HepG2 (cell line): ENCODE measurements at regions not wholly inside any gene's neighbourhood (a gene's known extent, or its start where the extent isn't known, plus 50 kb on each side); places are given as distances from the start of the nearest gene placed in this dataset.

Experiments
- ATAC-seq: fragments of 200-7000 bp; cut with Tn5 transposase; 3 replicates; pipeline ENCODE4 v1.9.1; 2020; ENCODE audit warnings: mild to moderate bottlenecking, moderate library complexity
- BruUV-seq: library from RNA; stranded (reverse); fragments of 400-500 nt; replicated peaks from 2 replicates; lab custom pipeline; 2021; lab: Mats Ljungman, UMichigan
- CTCF ChIA-PET: fragments of 300-600 bp; formaldehyde crosslinking; extraction: SDS; loops from one replicate; lab custom pipeline; 2021; ENCODE audit warnings: low total read pairs, inconsistent platforms, low intra/inter-chr PET ratio; lab: Yijun Ruan, JAX
- POLR2A ChIA-PET: fragments of 350-600 bp; sonication (Branson Sonifier 250); formaldehyde crosslinking; loops from one replicate; lab custom pipeline; 2020; ENCODE audit warnings: antibody characterized with exemption, inconsistent platforms; lab: Yijun Ruan, JAX
- DNase-seq: peaks from one replicate; pipeline ENCODE4 v3.0.0-alpha.2; 2015; ENCODE audit warnings: low spot score
- FAIRE-seq: peaks from 3 replicates; lab custom pipeline; 2011; peaks lifted over from hg19 to GRCh38; lab: Jason Lieb, UNC
- H2AFZ ChIP-seq: one replicate; pipeline ENCODE4 v1.6.1; 2011; ENCODE audit warnings: low read length, inconsistent platforms
- H3K27ac ChIP-seq: fragments of 300-600 bp; 3 replicates; pipeline ENCODE4 v1.8.0; 2011; ENCODE audit warnings: mixed run types, mild to moderate bottlenecking, mixed read lengths, low read length, inconsistent platforms; ENCODE audit not compliant: insufficient read depth; ENCODE audit errors: extremely low read length
- H3K27me3 ChIP-seq, 2 experiments: fragments of 200-600 bp in 1 of 2; 2 replicates in 1 of 2; 3 replicates in 1 of 2; pipeline versions ENCODE4 v1.6.0 to v1.8.0; 2011; ENCODE audit warnings: low read length in 2 of 2, mild to moderate bottlenecking in 2 of 2, moderate library complexity in 2 of 2, inconsistent platforms in 1 of 2; ENCODE audit not compliant: insufficient read depth in 2 of 2, control insufficient read depth in 1 of 2
- H3K36me3 ChIP-seq, 2 experiments: fragments of 200-600 bp in 1 of 2; replicated peaks in 1 of 2; 2 replicates in 1 of 2; 3 replicates in 1 of 2; pipeline versions ENCODE4 v1.5.1 to v1.8.0; 2011; ENCODE audit warnings: low read length in 2 of 2, inconsistent platforms in 1 of 2; ENCODE audit not compliant: insufficient read depth in 2 of 2, control insufficient read depth in 1 of 2
- H3K4me1 ChIP-seq: 2 replicates; pipeline ENCODE4 v1.5.1; 2012; ENCODE audit warnings: low read length, inconsistent platforms; ENCODE audit not compliant: insufficient read depth
- H3K4me2 ChIP-seq: 2 replicates; pipeline ENCODE4 v1.6.0; 2011; ENCODE audit warnings: low read depth, low read length, inconsistent platforms
- H3K4me3 ChIP-seq, 3 experiments: fragments of 200-600 bp in 1 of 3; sonication (generic), shearing (Covaris generic) in 1 of 3; replicated peaks in 1 of 3; 2 replicates each; pipeline ENCODE4 v1.5.1; 2011 to 2016; ENCODE audit warnings: low read length in 3 of 3, inconsistent platforms in 2 of 3, low read depth in 2 of 3, mild to moderate bottlenecking in 2 of 3, control low read depth in 1 of 3, mixed read lengths in 1 of 3; ENCODE audit not compliant: insufficient read depth in 1 of 3
- H3K79me2 ChIP-seq: one replicate; pipeline ENCODE4 v1.6.1; 2011; ENCODE audit warnings: low read length, inconsistent platforms; ENCODE audit not compliant: insufficient read depth
- H3K9ac ChIP-seq: 2 replicates; pipeline ENCODE4 v1.6.0; 2011; ENCODE audit warnings: mild to moderate bottlenecking, low read depth, low read length, inconsistent platforms; ENCODE audit not compliant: insufficient read depth
- H3K9me3 ChIP-seq: 2 replicates; pipeline ENCODE4 v1.5.1; 2012; ENCODE audit warnings: mild to moderate bottlenecking, low read length
- H4K20me1 ChIP-seq: 2 replicates; pipeline ENCODE4 v1.6.0; 2011; ENCODE audit warnings: inconsistent platforms, mild to moderate bottlenecking, low read length, moderate library complexity; ENCODE audit not compliant: insufficient read depth
- ATAD3A ChIP-seq: sonication (generic); formaldehyde crosslinking; IDR thresholded peaks from 2 replicates; pipeline ENCODE4 v1.4.0; 2020; ENCODE audit warnings: missing genetic modification reagents
- CBX1 ChIP-seq: IDR thresholded peaks from one replicate; pipeline ENCODE4 v1.6.1; 2016; ENCODE audit warnings: antibody characterized with exemption, low read depth
- CREB1 ChIP-seq, 2 experiments: fragments of 450-650 bp in 1 of 2; IDR thresholded peaks; 2 replicates each; pipeline ENCODE4 v1.6.1; 2016 to 2017; ENCODE audit warnings: control low read depth in 1 of 2, mild to moderate bottlenecking in 1 of 2, missing compliant biosample characterization in 1 of 2, missing genetic modification characterization in 1 of 2
- FOXP1 ChIP-seq, 2 experiments: fragments of 450-650 bp in 1 of 2; IDR thresholded peaks; 2 replicates each; pipeline ENCODE4 v1.6.1; 2017 to 2018; ENCODE audit warnings: antibody characterized with exemption in 1 of 2
- HHEX ChIP-seq: IDR thresholded peaks from 2 replicates; pipeline ENCODE4 v1.6.1; 2016; ENCODE audit warnings: control low read depth
- RORA ChIP-seq: sonication (generic); formaldehyde crosslinking; IDR thresholded peaks from 2 replicates; pipeline ENCODE4 v1.5.0; 2020; ENCODE audit warnings: mild to moderate bottlenecking, missing genetic modification reagents, moderate library complexity
- SMAD3 ChIP-seq: sonication (generic); formaldehyde crosslinking; IDR thresholded peaks from 2 replicates; pipeline ENCODE4 v1.4.0; 2020; ENCODE audit warnings: missing genetic modification reagents
- TERF1 ChIP-seq: sonication (generic); formaldehyde crosslinking; IDR thresholded peaks from 2 replicates; pipeline ENCODE4 v1.8.0; 2022; ENCODE audit warnings: mild to moderate bottlenecking, missing genetic modification reagents, moderate library complexity
- THAP8 ChIP-seq: sonication (generic); formaldehyde crosslinking; IDR thresholded peaks from 2 replicates; pipeline ENCODE4 v1.5.1; 2020; ENCODE audit warnings: missing genetic modification reagents, mild to moderate bottlenecking, borderline replicate concordance
- ZNF180 ChIP-seq: sonication (generic); formaldehyde crosslinking; IDR thresholded peaks from 2 replicates; pipeline ENCODE4 v1.4.0; 2020; ENCODE audit warnings: low read depth, missing genetic modification reagents, borderline replicate concordance
- ZNF644 ChIP-seq: IDR thresholded peaks from 2 replicates; pipeline ENCODE4 v1.6.1; 2016; ENCODE audit warnings: low read depth
- WGBS: methylation state at CpG from one replicate; pipeline ENCODE4 v1.1.6; 2017; ENCODE audit warnings: low lambda C conversion rate; 5-methylcytosine and 5-hydroxymethylcytosine counted together
- in situ Hi-C: cut with HindIII; loops from 2 replicates; pipeline ENCODE4 v1.10.0; 2017; ENCODE audit warnings: low pct_unique_long_range_greater_than_20kb; ENCODE audit not compliant: extremely low pct_ligation_motif_present
- intact Hi-C: fragments of 100-400 bp; cut with micrococcal nuclease; formaldehyde crosslinking; loops from one replicate; pipeline ENCODE4 v1.10.0; 2022; ENCODE audit not compliant: unreplicated experiment
- TF ChIP-seq, protein P1 (sequence below): sonication (generic); formaldehyde crosslinking; IDR thresholded peaks from 2 replicates; pipeline ENCODE4 v1.8.1; 2023; ENCODE audit warnings: mild to moderate bottlenecking, moderate library complexity, missing genetic modification reagents
- TF ChIP-seq, protein P2 (sequence below): sonication (generic); formaldehyde crosslinking; IDR thresholded peaks from 2 replicates; pipeline ENCODE4 v1.4.0; 2020; ENCODE audit warnings: mild to moderate bottlenecking, missing genetic modification reagents
- TF ChIP-seq, protein P3 (sequence below): sonication (generic); formaldehyde crosslinking; IDR thresholded peaks from 2 replicates; pipeline ENCODE4 v1.8.1; 2023; ENCODE audit warnings: missing genetic modification reagents, mild to moderate bottlenecking, borderline replicate concordance
- TF ChIP-seq, protein P4 (sequence below): sonication (generic); formaldehyde crosslinking; IDR thresholded peaks from 2 replicates; pipeline ENCODE4 v1.4.0; 2020; ENCODE audit warnings: missing genetic modification reagents

- Histone ChIP-seq H4K20me1 (no peaks in the 10 kb centered on the region), H3K9me3 (peaks cover 67% of the 10 kb centered on the region), H3K79me2 (no peaks in the 10 kb centered on the region), H3K4me3 (no peak overlapping the region), H3K27ac (no peak overlapping the region), H3K27me3 (no peaks in the 10 kb centered on the region), H3K36me3 (no peaks in the 10 kb centered on the region), H3K4me2 (no peak overlapping the region), H3K4me1 (no peaks in the 10 kb centered on the region), H2AFZ (no peak overlapping the region), H3K9ac (no peak overlapping the region)
- ChIA-PET CTCF (no interaction called here), POLR2A (no interaction called here)
- BruUV-seq: no TSS peak
- in situ Hi-C loops (no loop called here), intact Hi-C loops (no loop called here)
- ATAC-seq (no peak), DNase-seq (no peak), FAIRE-seq (no peak)
- 0% methylated on average over 3 of the region's 3 CpGs for WGBS
- TF ChIP-seq TERF1 (CRISPR knock-in tag): no peak
- no peak for TF ChIP-seq HHEX (CRISPR knock-in tag)
- no peak for TF ChIP-seq ATAD3A (CRISPR knock-in tag)
- TF ChIP-seq, protein P1, sequence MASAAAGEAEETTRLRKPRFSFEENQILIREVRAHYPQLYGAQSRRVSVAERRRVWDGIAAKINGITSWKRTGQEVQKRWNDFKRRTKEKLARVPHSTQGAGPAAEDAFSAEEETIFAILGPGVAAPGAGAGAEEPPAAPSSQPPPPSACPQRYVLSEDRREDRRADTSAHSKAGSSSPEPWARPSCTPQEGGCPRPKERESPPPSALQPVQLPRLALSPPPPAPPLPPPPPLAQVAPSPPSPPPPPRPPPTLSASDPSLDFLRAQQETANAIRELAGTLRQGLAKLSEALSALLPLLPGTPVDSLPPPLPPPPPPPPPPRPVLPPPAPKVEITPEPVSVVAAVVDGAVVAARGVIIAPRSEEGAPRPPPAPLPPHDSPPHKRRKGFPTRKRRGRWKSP: no peak
- no peak for TF ChIP-seq FOXP1 (IDR thresholded peaks at IDR 0.05)
- no peak for TF ChIP-seq FOXP1 (CRISPR knock-in tag; IDR thresholded peaks at IDR 0.05)
- TF ChIP-seq, protein P2, sequence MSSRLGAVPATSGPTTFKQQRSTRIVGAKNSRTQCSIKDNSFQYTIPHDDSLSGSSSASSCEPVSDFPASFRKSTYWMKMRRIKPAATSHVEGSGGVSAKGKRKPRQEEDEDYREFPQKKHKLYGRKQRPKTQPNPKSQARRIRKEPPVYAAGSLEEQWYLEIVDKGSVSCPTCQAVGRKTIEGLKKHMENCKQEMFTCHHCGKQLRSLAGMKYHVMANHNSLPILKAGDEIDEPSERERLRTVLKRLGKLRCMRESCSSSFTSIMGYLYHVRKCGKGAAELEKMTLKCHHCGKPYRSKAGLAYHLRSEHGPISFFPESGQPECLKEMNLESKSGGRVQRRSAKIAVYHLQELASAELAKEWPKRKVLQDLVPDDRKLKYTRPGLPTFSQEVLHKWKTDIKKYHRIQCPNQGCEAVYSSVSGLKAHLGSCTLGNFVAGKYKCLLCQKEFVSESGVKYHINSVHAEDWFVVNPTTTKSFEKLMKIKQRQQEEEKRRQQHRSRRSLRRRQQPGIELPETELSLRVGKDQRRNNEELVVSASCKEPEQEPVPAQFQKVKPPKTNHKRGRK (CRISPR knock-in tag): no peak
- TF ChIP-seq ZNF180 (CRISPR knock-in tag): no peak
- no peak for TF ChIP-seq ZNF644 (CRISPR knock-in tag)
- no peak for TF ChIP-seq CBX1
- no peak for TF ChIP-seq RORA (CRISPR knock-in tag)
- TF ChIP-seq, protein P3, sequence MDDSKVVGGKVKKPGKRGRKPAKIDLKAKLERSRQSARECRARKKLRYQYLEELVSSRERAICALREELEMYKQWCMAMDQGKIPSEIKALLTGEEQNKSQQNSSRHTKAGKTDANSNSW (CRISPR knock-in tag): no peak
- TF ChIP-seq SMAD3 (CRISPR knock-in tag): no peak
- TF ChIP-seq, protein P4, sequence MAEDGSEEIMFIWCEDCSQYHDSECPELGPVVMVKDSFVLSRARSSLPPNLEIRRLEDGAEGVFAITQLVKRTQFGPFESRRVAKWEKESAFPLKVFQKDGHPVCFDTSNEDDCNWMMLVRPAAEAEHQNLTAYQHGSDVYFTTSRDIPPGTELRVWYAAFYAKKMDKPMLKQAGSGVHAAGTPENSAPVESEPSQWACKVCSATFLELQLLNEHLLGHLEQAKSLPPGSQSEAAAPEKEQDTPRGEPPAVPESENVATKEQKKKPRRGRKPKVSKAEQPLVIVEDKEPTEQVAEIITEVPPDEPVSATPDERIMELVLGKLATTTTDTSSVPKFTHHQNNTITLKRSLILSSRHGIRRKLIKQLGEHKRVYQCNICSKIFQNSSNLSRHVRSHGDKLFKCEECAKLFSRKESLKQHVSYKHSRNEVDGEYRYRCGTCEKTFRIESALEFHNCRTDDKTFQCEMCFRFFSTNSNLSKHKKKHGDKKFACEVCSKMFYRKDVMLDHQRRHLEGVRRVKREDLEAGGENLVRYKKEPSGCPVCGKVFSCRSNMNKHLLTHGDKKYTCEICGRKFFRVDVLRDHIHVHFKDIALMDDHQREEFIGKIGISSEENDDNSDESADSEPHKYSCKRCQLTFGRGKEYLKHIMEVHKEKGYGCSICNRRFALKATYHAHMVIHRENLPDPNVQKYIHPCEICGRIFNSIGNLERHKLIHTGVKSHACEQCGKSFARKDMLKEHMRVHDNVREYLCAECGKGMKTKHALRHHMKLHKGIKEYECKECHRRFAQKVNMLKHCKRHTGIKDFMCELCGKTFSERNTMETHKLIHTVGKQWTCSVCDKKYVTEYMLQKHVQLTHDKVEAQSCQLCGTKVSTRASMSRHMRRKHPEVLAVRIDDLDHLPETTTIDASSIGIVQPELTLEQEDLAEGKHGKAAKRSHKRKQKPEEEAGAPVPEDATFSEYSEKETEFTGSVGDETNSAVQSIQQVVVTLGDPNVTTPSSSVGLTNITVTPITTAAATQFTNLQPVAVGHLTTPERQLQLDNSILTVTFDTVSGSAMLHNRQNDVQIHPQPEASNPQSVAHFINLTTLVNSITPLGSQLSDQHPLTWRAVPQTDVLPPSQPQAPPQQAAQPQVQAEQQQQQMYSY (CRISPR knock-in tag): no peak
- no peak for TF ChIP-seq CREB1 (IDR thresholded peaks at IDR 0.05)
- no peak for TF ChIP-seq CREB1 (CRISPR knock-in tag; IDR thresholded peaks at IDR 0.05)
- no peak for TF ChIP-seq THAP8 (CRISPR knock-in tag)
Observed at GRCh38 chr4:32950866-32951265, 2230.7 kb downstream of the PCDH7 start.
